ENCODE measurements at regions not wholly inside any gene's neighbourhood (a gene's known extent, or its start where the extent isn't known, plus 50 kb on each side); places are given as distances from the start of the nearest gene placed in this dataset.

DNA sequence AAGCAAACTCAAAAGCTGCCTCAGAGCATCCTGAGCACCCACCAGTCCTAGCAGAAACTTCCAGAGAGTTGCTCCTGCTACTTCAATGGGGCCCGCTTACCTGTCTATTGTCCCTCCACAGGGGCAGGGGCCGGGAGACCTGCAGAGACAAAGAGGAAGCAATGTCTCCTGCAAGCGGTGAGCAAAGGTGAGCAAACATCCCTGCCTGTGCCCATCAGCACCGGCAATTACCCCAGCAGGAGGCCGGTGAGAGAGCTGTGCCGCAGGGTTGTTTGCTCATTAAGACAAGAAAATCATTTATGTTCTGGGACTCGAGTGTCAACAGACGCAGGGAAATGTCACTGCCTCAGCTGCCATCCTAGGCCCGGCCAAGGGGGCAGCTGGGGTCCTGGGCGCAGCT, 53.8 kb upstream of the TARDBP start:
- intact Hi-C loops (cut with DNase I), result no loop called here
- Histone ChIP-seq H3K4me1 (peaks cover 4 to 12% (median 6%) of the 10 kb centered on the region in 3 donors), H3K9me3 (no peaks in the 10 kb centered on the region), H3K36me3 (no peaks in the 10 kb centered on the region), H3K4me3 (no peak overlapping the region), H3K27me3 (no peaks in the 10 kb centered on the region), H3K27ac (no peak overlapping the region)
- TF ChIP-seq, protein P1, sequence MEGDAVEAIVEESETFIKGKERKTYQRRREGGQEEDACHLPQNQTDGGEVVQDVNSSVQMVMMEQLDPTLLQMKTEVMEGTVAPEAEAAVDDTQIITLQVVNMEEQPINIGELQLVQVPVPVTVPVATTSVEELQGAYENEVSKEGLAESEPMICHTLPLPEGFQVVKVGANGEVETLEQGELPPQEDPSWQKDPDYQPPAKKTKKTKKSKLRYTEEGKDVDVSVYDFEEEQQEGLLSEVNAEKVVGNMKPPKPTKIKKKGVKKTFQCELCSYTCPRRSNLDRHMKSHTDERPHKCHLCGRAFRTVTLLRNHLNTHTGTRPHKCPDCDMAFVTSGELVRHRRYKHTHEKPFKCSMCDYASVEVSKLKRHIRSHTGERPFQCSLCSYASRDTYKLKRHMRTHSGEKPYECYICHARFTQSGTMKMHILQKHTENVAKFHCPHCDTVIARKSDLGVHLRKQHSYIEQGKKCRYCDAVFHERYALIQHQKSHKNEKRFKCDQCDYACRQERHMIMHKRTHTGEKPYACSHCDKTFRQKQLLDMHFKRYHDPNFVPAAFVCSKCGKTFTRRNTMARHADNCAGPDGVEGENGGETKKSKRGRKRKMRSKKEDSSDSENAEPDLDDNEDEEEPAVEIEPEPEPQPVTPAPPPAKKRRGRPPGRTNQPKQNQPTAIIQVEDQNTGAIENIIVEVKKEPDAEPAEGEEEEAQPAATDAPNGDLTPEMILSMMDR (IDR thresholded peaks at IDR 0.05), result no peak
- FAIRE-seq (no peak), ATAC-seq (peak in 2 of 4 donors; percentile 51), DNase-seq (no peak)
- WGBS, 2 donors, result 65 to 68% methylated on average over 10 of the region's 10 CpGs

DNA sequence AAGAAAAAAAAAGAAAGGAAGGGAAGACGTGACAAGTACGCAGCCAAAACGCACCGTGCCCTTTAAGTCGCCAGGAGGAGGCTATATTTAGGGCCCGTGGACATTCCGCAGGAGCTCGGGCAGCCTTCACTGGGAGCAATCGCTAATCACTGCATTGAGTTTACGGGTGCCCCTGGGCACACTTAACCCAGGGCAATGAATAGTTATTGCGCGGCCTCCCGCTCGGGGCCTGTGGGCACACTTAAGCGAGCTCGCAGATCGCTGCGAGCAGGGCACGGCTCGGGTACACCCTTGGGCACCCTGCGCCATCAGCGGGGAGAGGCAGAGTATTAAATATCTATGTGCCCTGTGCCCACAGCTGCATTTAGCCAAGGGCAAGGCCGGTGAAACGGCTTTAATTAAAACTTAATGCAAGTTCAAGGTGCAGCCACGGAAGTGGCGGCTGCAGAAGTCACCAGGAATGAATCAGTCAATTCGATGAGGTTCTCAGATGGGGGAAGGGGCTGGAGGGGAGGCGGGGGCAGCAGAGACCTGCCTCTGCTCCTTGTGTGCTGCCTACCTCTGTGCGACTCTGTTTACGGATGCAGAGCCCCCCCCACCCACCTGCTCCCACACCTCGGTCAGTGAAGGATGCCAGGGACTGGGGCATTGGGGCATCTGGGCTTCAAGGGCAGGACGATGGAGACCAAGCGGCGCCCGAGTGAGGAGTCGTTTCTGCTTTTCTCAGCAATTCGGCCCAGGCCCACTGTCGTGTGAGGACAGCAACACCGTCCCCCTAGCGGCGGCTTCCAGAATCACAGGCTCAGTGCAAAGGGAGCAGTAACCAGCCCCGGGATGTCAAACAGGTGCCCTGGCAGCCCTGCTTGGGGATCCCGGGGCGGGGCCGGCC, 51.8 kb upstream of the TARDBP start:
- peak; percentile 78 to 97 (median 87) for DNase-seq
- FAIRE-seq, result no peak
- TF ChIP-seq, protein P1 (IDR thresholded peaks at IDR 0.05), result peak; percentile 72 to 88 (median 84)
- Histone ChIP-seq H3K27me3 (no peaks in the 10 kb centered on the region), H3K27ac (no peak overlapping the region), H3K4me3 (no peak overlapping the region), H3K9me3 (no peaks in the 10 kb centered on the region), H3K4me1 (peaks cover 6 to 16% (median 10%) of the 10 kb centered on the region in 3 donors), H3K36me3 (no peaks in the 10 kb centered on the region)
- ATAC-seq, result peak; percentile 65 to 79 (median 75)
- WGBS, 2 donors, result 59 to 61% methylated on average over 45 of the region's 45 CpGs
- intact Hi-C loops (cut with DNase I), result no loop called here

DNA sequence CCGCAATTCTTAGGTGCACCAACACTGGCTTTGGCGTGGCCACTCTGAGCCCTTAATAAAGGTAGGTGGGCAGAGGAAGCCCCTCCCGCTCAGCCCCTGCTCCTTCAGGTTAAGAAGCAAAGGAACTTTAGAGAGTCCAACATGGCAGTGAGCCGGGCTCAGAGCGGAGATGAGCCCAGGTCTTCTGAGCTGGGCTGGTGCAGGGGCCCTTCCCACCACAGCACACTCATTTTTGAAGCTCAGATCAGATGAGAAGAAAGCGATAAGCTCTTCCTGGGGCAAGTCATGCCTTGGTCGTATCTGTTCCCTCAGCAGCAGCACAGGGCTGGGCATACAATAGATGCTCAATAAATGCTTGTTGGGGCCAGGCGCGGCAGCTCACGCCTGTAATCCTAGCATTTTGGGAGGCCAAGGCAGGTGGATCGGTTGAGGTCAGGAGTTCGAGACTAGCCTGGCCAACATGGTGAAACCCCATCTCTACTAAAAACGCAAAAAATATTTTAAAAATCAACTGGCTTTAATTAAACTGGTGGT, 51.1 kb upstream of the TARDBP start:
- no peaks in the 10 kb centered on the region for H3K36me3 ChIP-seq
- H3K9me3 ChIP-seq, result no peaks in the 10 kb centered on the region
- no peak overlapping the region for H3K27ac ChIP-seq
- no peaks in the 10 kb centered on the region for H3K27me3 ChIP-seq
- no peak for DNase-seq
- H3K4me1 ChIP-seq, result peaks cover 6 to 23% (median 10%) of the 10 kb centered on the region in 3 donors
- TF ChIP-seq, protein P1 (IDR thresholded peaks at IDR 0.05), result peak in 1 of 4 donors; percentile 10
- WGBS, 2 donors, result 57 to 64% methylated on average over 13 of the region's 13 CpGs
- H3K4me3 ChIP-seq, result no peak overlapping the region
- intact Hi-C loops (cut with DNase I), result no loop called here
- no peak for FAIRE-seq
- ATAC-seq, result peak; percentile 2 to 20 (median 10)

DNA sequence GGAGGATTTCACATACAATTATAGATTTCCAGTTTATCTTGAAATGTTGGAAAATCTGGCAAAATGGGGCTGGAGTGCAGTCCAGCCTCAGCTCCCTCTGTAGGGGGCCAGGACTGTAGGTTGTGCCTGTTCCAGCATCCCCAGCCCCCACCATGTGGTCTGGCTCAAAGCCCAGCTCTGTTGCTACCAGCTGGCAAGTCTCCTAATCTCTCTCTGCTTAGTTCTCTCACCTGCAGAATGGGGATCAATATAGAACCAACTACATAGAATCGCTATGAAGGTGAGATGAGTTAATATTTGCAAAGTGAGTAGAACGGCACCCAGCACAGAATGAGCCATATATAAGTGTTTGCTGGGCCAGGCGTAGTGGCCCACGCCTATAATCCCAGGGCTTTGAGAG, 50.0 kb upstream of the TARDBP start:
- no peaks in the 10 kb centered on the region for H3K9me3 ChIP-seq
- TF ChIP-seq, protein P1 (IDR thresholded peaks at IDR 0.05), result no peak
- 11 to 13% methylated on average over 4 of the region's 4 CpGs for WGBS, 2 donors
- intact Hi-C loops (cut with DNase I), result no loop called here
- no peaks in the 10 kb centered on the region for H3K36me3 ChIP-seq
- H3K4me3 ChIP-seq, result no peak overlapping the region
- ATAC-seq (peak; percentile 53 to 75 (median 64)), DNase-seq (peak in 5 of 6 donors; percentile 66 to 84 (median 76)), FAIRE-seq (no peak)
- peaks cover 6 to 24% (median 10%) of the 10 kb centered on the region in 3 donors for H3K4me1 ChIP-seq
- peak overlapping the region in 3 of 4 donors; percentile 6 to 52 (median 48) for H3K27ac ChIP-seq
- H3K27me3 ChIP-seq, result no peaks in the 10 kb centered on the region

Measured in pancreas (tissue), 10 donors.